Smooth muscle cell (in vitro differentiated cells): ENCODE measurements at regions not wholly inside any gene's neighbourhood (a gene's known extent, or its start where the extent isn't known, plus 50 kb on each side); places are given as distances from the start of the nearest gene placed in this dataset.

Experiments
- DNase-seq: peaks from one replicate; lab custom pipeline; 2025; ENCODE audit not compliant: unreplicated experiment; lab: John Stamatoyannopoulos, UW
- H2AFZ ChIP-seq: fragments of 200-600 bp; sonication (generic); 2 replicates; pipeline ENCODE4 v1.6.0; 2016; ENCODE audit warnings: antibody characterized with exemption, low read depth, mild to moderate bottlenecking
- H3F3A ChIP-seq: fragments of 200-600 bp; sonication (generic); 2 replicates; pipeline ENCODE4 v1.6.0; 2017; ENCODE audit warnings: antibody characterized with exemption, low read depth
- H3K27ac ChIP-seq: fragments of 200-600 bp; sonication (generic); 2 replicates; pipeline ENCODE4 v1.5.1; 2016; ENCODE audit warnings: low read depth, mild to moderate bottlenecking
- H3K27me3 ChIP-seq: fragments of 200-600 bp; sonication (generic); 2 replicates; pipeline ENCODE4 v1.6.1; 2016; ENCODE audit warnings: low read depth, mild to moderate bottlenecking
- H3K36me3 ChIP-seq: fragments of 200-600 bp; sonication (generic); 2 replicates; pipeline ENCODE4 v1.5.1; 2016; ENCODE audit warnings: low read depth
- H3K4me1 ChIP-seq: fragments of 200-600 bp; sonication (generic); 2 replicates; pipeline ENCODE4 v1.5.1; 2016; ENCODE audit warnings: low read depth
- H3K4me2 ChIP-seq: fragments of 200-600 bp; sonication (generic); 2 replicates; pipeline ENCODE4 v1.6.0; 2016; ENCODE audit warnings: mild to moderate bottlenecking
- H3K4me3 ChIP-seq: fragments of 200-600 bp; sonication (generic); 2 replicates; pipeline ENCODE4 v1.5.1; 2016; ENCODE audit warnings: mild to moderate bottlenecking
- H3K79me2 ChIP-seq: fragments of 200-600 bp; sonication (generic); 2 replicates; pipeline ENCODE4 v1.6.0; 2016; ENCODE audit warnings: low read depth, mild to moderate bottlenecking
- H3K9ac ChIP-seq: fragments of 200-600 bp; sonication (generic); 2 replicates; pipeline ENCODE4 v1.6.0; 2016; ENCODE audit warnings: low read depth
- H3K9me3 ChIP-seq: fragments of 200-600 bp; sonication (generic); replicated peaks from 2 replicates; pipeline ENCODE4 v1.5.1; 2016; ENCODE audit warnings: low read depth
- H4K20me1 ChIP-seq: fragments of 200-600 bp; sonication (generic); 2 replicates; pipeline ENCODE4 v1.6.0; 2016; ENCODE audit warnings: low read depth
- CTCF ChIP-seq: fragments of 200-600 bp; sonication (generic); IDR thresholded peaks from 2 replicates; pipeline ENCODE4 v1.5.1; 2017; ENCODE audit warnings: borderline replicate concordance, mild to moderate bottlenecking, antibody characterized with exemption; ENCODE audit not compliant: insufficient read depth, poor library complexity, severe bottlenecking
- WGBS: methylation state at CpG from one replicate; pipeline ENCODE4 v1.1.7; 2016; ENCODE audit warnings: low lambda C conversion rate; 5-methylcytosine and 5-hydroxymethylcytosine counted together

- H3K27me3 ChIP-seq: no peaks in the 10 kb centered on the region
- H3K4me3 ChIP-seq: no peak overlapping the region
- no peak overlapping the region for H3K4me2 ChIP-seq
- H4K20me1 ChIP-seq: no peaks in the 10 kb centered on the region
- H3K4me1 ChIP-seq: no peaks in the 10 kb centered on the region
- no peak overlapping the region for H3K27ac ChIP-seq
- H2AFZ ChIP-seq: no peak overlapping the region
- H3F3A ChIP-seq: no peaks in the 10 kb centered on the region
- no peaks in the 10 kb centered on the region for H3K36me3 ChIP-seq
- H3K9ac ChIP-seq: no peak overlapping the region
- no peaks in the 10 kb centered on the region for H3K79me2 ChIP-seq
- DNase-seq: no peak
- TF ChIP-seq CTCF: no peak
- WGBS: 91% methylated on average over 8 of the region's 8 CpGs
- no peaks in the 10 kb centered on the region for H3K9me3 ChIP-seq
Measured at GRCh38 chr10:42999385-43000020, 77.4 kb upstream of the RET start.

GRCh38 chr10:43000021-43000411 is 76.9 kb upstream of the RET start:
- no peak overlapping the region for H3K4me3 ChIP-seq
- WGBS: 92% methylated on average over 3 of the region's 3 CpGs
- H3K4me2 ChIP-seq: no peak overlapping the region
- no peaks in the 10 kb centered on the region for H3K4me1 ChIP-seq
- no peak for DNase-seq
- no peaks in the 10 kb centered on the region for H3K9me3 ChIP-seq
- no peak for TF ChIP-seq CTCF
- H3K79me2 ChIP-seq: no peaks in the 10 kb centered on the region
- no peak overlapping the region for H3K9ac ChIP-seq
- no peaks in the 10 kb centered on the region for H3K36me3 ChIP-seq
- H4K20me1 ChIP-seq: no peaks in the 10 kb centered on the region
- H3K27me3 ChIP-seq: no peaks in the 10 kb centered on the region
- no peaks in the 10 kb centered on the region for H3F3A ChIP-seq
- no peak overlapping the region for H2AFZ ChIP-seq
- no peak overlapping the region for H3K27ac ChIP-seq

- no peaks in the 10 kb centered on the region for H3K9me3 ChIP-seq
- no peaks in the 10 kb centered on the region for H3K4me1 ChIP-seq
- no peak for TF ChIP-seq CTCF
- no peak overlapping the region for H3K9ac ChIP-seq
- no peaks in the 10 kb centered on the region for H3F3A ChIP-seq
- no peak overlapping the region for H3K4me3 ChIP-seq
- WGBS: 88% methylated on average over 14 of the region's 16 CpGs
- H4K20me1 ChIP-seq: no peaks in the 10 kb centered on the region
- H3K79me2 ChIP-seq: no peaks in the 10 kb centered on the region
- H3K27me3 ChIP-seq: no peaks in the 10 kb centered on the region
- no peaks in the 10 kb centered on the region for H3K36me3 ChIP-seq
- no peak overlapping the region for H2AFZ ChIP-seq
- H3K4me2 ChIP-seq: no peak overlapping the region
- no peak overlapping the region for H3K27ac ChIP-seq
- DNase-seq: no peak
Measured at GRCh38 chr10:43000651-43001426, 76.0 kb upstream of the RET start.

GRCh38 chr10:43001427-43001795 is 75.5 kb upstream of the RET start:
- H3K27me3 ChIP-seq: no peaks in the 10 kb centered on the region
- 94% methylated on average over 3 of the region's 3 CpGs for WGBS
- TF ChIP-seq CTCF: no peak

More at GRCh38 chr10:43001427-43001795, 75.5 kb upstream of the RET start:
- Histone ChIP-seq H3K79me2 (no peaks in the 10 kb centered on the region), H4K20me1 (no peaks in the 10 kb centered on the region), H3K4me3 (no peak overlapping the region), H3K9me3 (no peaks in the 10 kb centered on the region), H3K9ac (no peak overlapping the region), H3K36me3 (no peaks in the 10 kb centered on the region), H3K4me2 (no peak overlapping the region), H3F3A (no peaks in the 10 kb centered on the region), H3K27ac (no peak overlapping the region), H3K4me1 (no peaks in the 10 kb centered on the region), H2AFZ (no peak overlapping the region)
- no peak for DNase-seq
